Heart right ventricle (tissue), 16 donors: ENCODE measurements at regions not wholly inside any gene's neighbourhood (a gene's known extent, or its start where the extent isn't known, plus 50 kb on each side); places are given as distances from the start of the nearest gene placed in this dataset.

Experiments
- ATAC-seq, 8 donors: fragments of 200-7000 bp; cut with Tn5 transposase; one replicate each; pipeline ENCODE4 v1.9.1; 2020; ENCODE audit warnings: mild to moderate bottlenecking in 8 of 8, moderate library complexity in 8 of 8, moderate number of reproducible peaks in 1 of 8
- DNase-seq, 2 donors: peaks; one replicate each; pipeline ENCODE4 v3.0.0-alpha.2; 2020
- H3K27ac ChIP-seq, 10 donors: fragments of 200-600 bp; sonication (generic) in 2 of 10; one replicate each; pipeline versions ENCODE4 v1.5.0 to v1.8.0; 2020 to 2022; ENCODE audit warnings: mild to moderate bottlenecking in 3 of 10
- H3K27me3 ChIP-seq, 7 donors: fragments of 200-600 bp; one replicate each; pipeline ENCODE4 v1.8.0; 2021 to 2022; ENCODE audit warnings: mild to moderate bottlenecking in 2 of 7
- H3K36me3 ChIP-seq, 9 donors: fragments of 200-600 bp; sonication (generic) in 1 of 9; one replicate each; pipeline versions ENCODE4 v1.5.0 to v1.8.0; 2020 to 2022; ENCODE audit warnings: mild to moderate bottlenecking in 2 of 9
- H3K4me1 ChIP-seq, 9 donors: fragments of 200-600 bp; sonication (generic) in 1 of 9; one replicate each; pipeline versions ENCODE4 v1.5.0 to v1.8.0; 2020 to 2022; ENCODE audit warnings: mild to moderate bottlenecking in 4 of 9
- H3K4me3 ChIP-seq, 10 donors: fragments of 200-600 bp; sonication (generic) in 2 of 10; one replicate each; pipeline versions ENCODE4 v1.5.0 to v1.8.0; 2020 to 2022; ENCODE audit warnings: mild to moderate bottlenecking in 7 of 10, moderate library complexity in 2 of 10
- H3K9me3 ChIP-seq, 11 donors: fragments of 200-600 bp in 10 of 11; sonication (generic) in 2 of 11; one replicate each; pipeline versions ENCODE4 v1.5.0 to v1.8.0; 2013 to 2022; ENCODE audit warnings: mild to moderate bottlenecking in 2 of 11, control low read depth in 1 of 11, moderate library complexity in 1 of 11
- WGBS, 2 donors: extraction: QIAGEN DNeasy Blood & Tissue Kit; methylation state at CpG; one replicate each; pipeline ENCODE4 v1.1.7; 2013; ENCODE audit warnings: inconsistent platforms in 1 of 2; 5-methylcytosine and 5-hydroxymethylcytosine counted together
- intact Hi-C, 10 donors: fragments of 100-400 bp; cut with DNase I; formaldehyde crosslinking; loops; one replicate each; pipeline versions ENCODE4 v1.11.1 to v1.14.2; 2022
- TF ChIP-seq, protein P1 (sequence below), 9 donors: fragments of 200-600 bp; sonication (generic) in 2 of 9; IDR thresholded peaks; one replicate each; pipeline versions ENCODE4 v1.5.0 to v1.8.0; 2021 to 2022; ENCODE audit warnings: antibody characterized with exemption in 9 of 9, mild to moderate bottlenecking in 5 of 9, moderate library complexity in 1 of 9
- donor health status: Arrhythmogenic right ventricular cardiomyopathy.
- donor health status: ischemic (EF 13 %, LVEDD 7.1; RV severe dilation, severe dysfunction).
- donor health status: healthy with polysubstance abuse.
- donor health status: DM: no; HTN: yes; CAD: no.
- donor health status: DM: no; HTN: no; CAD: no.
- donor health status: ischemic (EF 25% LVEDD 6.9; RV normal size, moderate dysfunction).
- donor health status: ischemic (EF 25% LVEDD 5.7; RV mildly dilated, moderate dysfunction).
- donor health status: healthy.
- donor health status: DM: yes; HTN: yes; CAD: no.
- donor health status: Ischemic cardiomyopathy.
- donor health status: ischemic (EF 35%, LVEDD 5.7; RV mildly dilated, moderate dysfunction).
- donor health status: nonischemic (EF 11% LVEDD 7.7; RV severe dilation, severe dysfunction).
- donor health status: DM: yes; HTN: yes; CAD: no.
- donor health status: PGD.
- donor health status: ischemic (EF 29% LVEDD 5.4; RV normal size, mild dysfunction).
- donor health status: nonischemic (EF 23%, LVEDD 6.1; RV moderate dilation, normal function).

DNA sequence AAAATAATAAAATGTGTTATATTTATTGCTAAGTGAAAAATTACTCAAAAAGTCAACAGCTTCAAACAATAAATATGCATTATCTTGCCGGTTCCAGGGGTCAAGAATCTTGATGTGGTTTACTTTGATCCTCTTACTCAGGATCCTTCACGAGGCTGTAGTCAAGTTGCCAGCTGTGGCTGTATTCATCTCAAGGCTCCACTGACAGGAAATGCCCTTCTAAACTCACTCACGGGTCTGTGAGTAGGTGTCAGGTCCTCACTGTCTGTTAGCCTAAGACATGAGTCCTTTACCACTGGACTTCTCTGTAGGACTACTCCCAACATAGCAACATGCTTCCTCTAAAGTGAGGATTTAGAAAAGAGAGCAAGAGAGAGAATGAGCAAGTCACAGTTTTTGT lies 983.0 kb downstream of the SI start:
- intact Hi-C loops = no loop called here
- Histone ChIP-seq H3K4me1 (no peaks in the 10 kb centered on the region), H3K27me3 (no peaks in the 10 kb centered on the region), H3K27ac (no peak overlapping the region), H3K9me3 (peaks cover 0 to 22% (median 0%) of the 10 kb centered on the region in 11 donors), H3K36me3 (no peaks in the 10 kb centered on the region), H3K4me3 (no peak overlapping the region)
- 37 to 50% methylated on average over 3 of the region's 3 CpGs for WGBS, 2 donors
- ATAC-seq = no peak
- no peak for DNase-seq
- TF ChIP-seq, protein P1, sequence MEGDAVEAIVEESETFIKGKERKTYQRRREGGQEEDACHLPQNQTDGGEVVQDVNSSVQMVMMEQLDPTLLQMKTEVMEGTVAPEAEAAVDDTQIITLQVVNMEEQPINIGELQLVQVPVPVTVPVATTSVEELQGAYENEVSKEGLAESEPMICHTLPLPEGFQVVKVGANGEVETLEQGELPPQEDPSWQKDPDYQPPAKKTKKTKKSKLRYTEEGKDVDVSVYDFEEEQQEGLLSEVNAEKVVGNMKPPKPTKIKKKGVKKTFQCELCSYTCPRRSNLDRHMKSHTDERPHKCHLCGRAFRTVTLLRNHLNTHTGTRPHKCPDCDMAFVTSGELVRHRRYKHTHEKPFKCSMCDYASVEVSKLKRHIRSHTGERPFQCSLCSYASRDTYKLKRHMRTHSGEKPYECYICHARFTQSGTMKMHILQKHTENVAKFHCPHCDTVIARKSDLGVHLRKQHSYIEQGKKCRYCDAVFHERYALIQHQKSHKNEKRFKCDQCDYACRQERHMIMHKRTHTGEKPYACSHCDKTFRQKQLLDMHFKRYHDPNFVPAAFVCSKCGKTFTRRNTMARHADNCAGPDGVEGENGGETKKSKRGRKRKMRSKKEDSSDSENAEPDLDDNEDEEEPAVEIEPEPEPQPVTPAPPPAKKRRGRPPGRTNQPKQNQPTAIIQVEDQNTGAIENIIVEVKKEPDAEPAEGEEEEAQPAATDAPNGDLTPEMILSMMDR (IDR thresholded peaks at IDR 0.05) = no peak

DNA sequence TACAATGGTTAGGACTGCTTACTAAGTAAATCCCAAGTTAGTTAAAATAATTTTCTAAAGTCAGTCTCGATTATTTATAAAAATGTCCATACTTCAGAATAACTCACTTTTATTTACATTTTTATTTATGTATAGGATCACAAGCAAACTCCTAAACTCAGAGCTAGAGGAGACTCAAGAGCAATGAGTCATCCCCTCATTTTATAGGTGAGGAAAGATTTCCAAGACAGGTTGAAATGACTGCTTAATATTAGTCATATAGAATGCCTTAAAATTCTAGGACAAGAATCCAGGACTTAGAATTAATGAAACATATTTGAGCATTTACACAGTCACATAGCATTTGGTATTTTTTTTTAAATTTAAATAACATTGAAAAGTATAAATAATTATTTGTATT lies 983.8 kb downstream of the SI start:
- DNase-seq = no peak
- ATAC-seq = no peak
- H3K27ac ChIP-seq = no peak overlapping the region
- TF ChIP-seq, protein P1 (IDR thresholded peaks at IDR 0.05) = no peak
- no peaks in the 10 kb centered on the region for H3K4me1 ChIP-seq
- intact Hi-C loops = no loop called here
- H3K27me3 ChIP-seq = no peaks in the 10 kb centered on the region
- 63 to 64% methylated on average over 1 of the region's 1 CpG for WGBS, 2 donors
- no peaks in the 10 kb centered on the region for H3K36me3 ChIP-seq
- H3K9me3 ChIP-seq = peaks cover 0 to 22% (median 0%) of the 10 kb centered on the region in 11 donors
- H3K4me3 ChIP-seq = no peak overlapping the region

DNA sequence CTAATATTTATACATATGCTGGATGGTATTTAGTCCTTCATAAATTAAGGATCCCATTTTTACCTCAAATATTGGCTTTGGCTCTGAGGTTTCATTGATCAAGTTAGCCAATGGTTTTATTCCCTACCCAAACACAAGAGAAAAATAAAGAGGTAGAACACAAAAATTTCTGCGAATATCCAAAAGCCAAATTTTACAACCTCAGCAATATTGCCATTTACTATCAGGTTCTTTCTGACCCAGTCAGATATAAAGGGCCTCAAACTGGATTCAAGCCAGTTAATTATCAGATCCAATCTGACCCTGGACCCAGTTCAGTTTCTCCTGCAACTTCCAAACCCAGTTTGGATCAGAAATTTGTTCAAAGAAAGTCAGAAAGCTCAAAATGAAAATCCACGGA lies 998.1 kb downstream of the SI start:
- Histone ChIP-seq H3K36me3 (no peaks in the 10 kb centered on the region), H3K4me1 (no peaks in the 10 kb centered on the region), H3K4me3 (no peak overlapping the region), H3K27ac (no peak overlapping the region), H3K9me3 (peaks cover 0 to 33% (median 4%) of the 10 kb centered on the region in 11 donors), H3K27me3 (no peaks in the 10 kb centered on the region)
- whole genome bisulfite sequencing, 2 donors = 88 to 93% methylated on average over 2 of the region's 2 CpGs
- intact Hi-C loops = no loop called here
- TF ChIP-seq, protein P1 (IDR thresholded peaks at IDR 0.05) = no peak
- no peak for ATAC-seq
- DNase-seq = no peak

DNA sequence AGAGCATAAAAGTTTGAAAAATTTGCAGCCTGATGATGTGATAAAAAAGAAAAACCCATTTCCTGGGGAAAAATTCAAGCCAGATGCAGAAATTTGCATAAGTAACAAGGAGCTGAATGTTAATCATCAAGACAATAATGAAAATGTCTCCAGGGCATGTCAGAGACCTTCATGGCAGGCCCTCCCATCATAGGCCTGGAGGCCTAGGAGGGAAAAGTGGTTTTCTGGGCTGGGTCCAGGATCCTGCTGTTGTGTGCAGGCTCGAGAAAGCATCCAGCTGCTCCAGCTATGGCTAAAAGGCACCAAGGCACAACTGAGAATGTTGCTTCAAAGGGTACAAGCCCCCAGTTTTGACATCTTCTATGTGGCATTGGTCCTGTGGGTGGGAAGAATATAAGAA lies 1014.0 kb downstream of the SI start:
- ATAC-seq (no peak), DNase-seq (no peak)
- Histone ChIP-seq H3K36me3 (no peaks in the 10 kb centered on the region), H3K27ac (no peak overlapping the region), H3K4me3 (no peak overlapping the region), H3K27me3 (no peaks in the 10 kb centered on the region), H3K9me3 (peaks cover 0 to 3% (median 0%) of the 10 kb centered on the region in 11 donors), H3K4me1 (no peaks in the 10 kb centered on the region)
- TF ChIP-seq, protein P1 (IDR thresholded peaks at IDR 0.05) = no peak
- intact Hi-C loops = no loop called here
- 71 to 75% methylated on average over 1 of the region's 1 CpG for WGBS, 2 donors
